ENCODE measurements at regions not wholly inside any gene's neighbourhood (a gene's known extent, or its start where the extent isn't known, plus 50 kb on each side); places are given as distances from the start of the nearest gene placed in this dataset.

GRCh38 chr13:99895444-99896368, 75.9 kb downstream of the ZIC5 start:
- Mint-ChIP-seq H3K27ac (no peak overlapping the region), H3K27me3 (ENCODE audit: low read depth in 3 of 3) (peaks cover 55 to 79% (median 66%) of the 10 kb centered on the region in 3 donors), H3K4me1 (peaks cover 16% of the 10 kb centered on the region), H3K4me3 (peak overlapping the region; percentile 61 to 91), H3K36me3 (no peaks in the 10 kb centered on the region), H3K9me3 (peaks cover 0 to 9% (median 4%) of the 10 kb centered on the region in 7 donors)
- Histone ChIP-seq H3K27ac (ENCODE audit: low read depth in 1 of 2, low read length in 2 of 2) (no peak overlapping the region), H4K20me1 (ENCODE audit: insufficient read depth, low read length) (no peaks in the 10 kb centered on the region), H3K4me3 (replicated peaks in 1 of 3; ENCODE audit: low read depth in 2 of 3, low read length in 3 of 3) (peak overlapping the region in 2 of 3 experiments; percentile 1 to 64), H3K27me3 (ENCODE audit: control insufficient read depth in 2 of 2, insufficient read depth in 2 of 2, low read length in 2 of 2) (peaks cover 37 to 73% of the 10 kb centered on the region in 2 donors), H3K79me2 (ENCODE audit: insufficient read depth, low read length) (no peaks in the 10 kb centered on the region), H3K36me3 (replicated peaks in 1 of 2; ENCODE audit: control insufficient read depth in 1 of 2, insufficient read depth in 2 of 2, low read length in 2 of 2) (no peaks in the 10 kb centered on the region), H3K9ac (ENCODE audit: insufficient read depth, low read length, poor library complexity, severe bottlenecking) (no peak overlapping the region), H3K4me2 (replicated peaks; ENCODE audit: extremely low read depth, low read length, poor library complexity, severe bottlenecking) (peak overlapping the region; percentile 75), H3K4me1 (ENCODE audit: control insufficient read depth in 1 of 2, insufficient read depth in 2 of 2, low read length in 2 of 2) (peaks cover 10 to 11% of the 10 kb centered on the region in 2 donors), H2AFZ (ENCODE audit: insufficient read depth, low read depth, low read length, poor library complexity, severe bottlenecking) (peak overlapping the region; percentile 35), H3K9me3 (replicated peaks in 1 of 2; ENCODE audit: control insufficient read depth in 1 of 2, insufficient read depth in 1 of 2, low read length in 2 of 2) (peaks cover 0 to 5% of the 10 kb centered on the region in 2 donors)
- intact Hi-C loops (cut with micrococcal nuclease) = no loop called here
- WGBS (ENCODE audit: insufficient coverage) = 3% methylated on average over 99 of the region's 100 CpGs
- TF ChIP-seq CTCF (IDR thresholded peaks at IDR 0.05) = no peak
- no peak for DNase-seq

GRCh38 chr13:99894840-99895443, 76.6 kb downstream of the ZIC5 start:
- TF ChIP-seq CTCF (IDR thresholded peaks at IDR 0.05) = no peak
- Mint-ChIP-seq H3K4me1 (peaks cover 16% of the 10 kb centered on the region), H3K4me3 (peak overlapping the region; percentile 61 to 91), H3K36me3 (no peaks in the 10 kb centered on the region), H3K9me3 (peaks cover 0 to 9% (median 4%) of the 10 kb centered on the region in 7 donors), H3K27me3 (ENCODE audit: low read depth in 3 of 3) (peaks cover 57 to 73% (median 64%) of the 10 kb centered on the region in 3 donors), H3K27ac (peak overlapping the region in 1 of 7 donors; percentile 1)
- Histone ChIP-seq H3K4me3 (replicated peaks in 1 of 3; ENCODE audit: low read depth in 2 of 3, low read length in 3 of 3) (peak overlapping the region; percentile 1 to 64 (median 8)), H3K9me3 (replicated peaks in 1 of 2; ENCODE audit: control insufficient read depth in 1 of 2, insufficient read depth in 1 of 2, low read length in 2 of 2) (peaks cover 0 to 5% of the 10 kb centered on the region in 2 donors), H3K4me2 (replicated peaks; ENCODE audit: extremely low read depth, low read length, poor library complexity, severe bottlenecking) (peak overlapping the region; percentile 75), H2AFZ (ENCODE audit: insufficient read depth, low read depth, low read length, poor library complexity, severe bottlenecking) (peak overlapping the region; percentile 35), H3K79me2 (ENCODE audit: insufficient read depth, low read length) (no peaks in the 10 kb centered on the region), H4K20me1 (ENCODE audit: insufficient read depth, low read length) (no peaks in the 10 kb centered on the region), H3K27ac (ENCODE audit: low read depth in 1 of 2, low read length in 2 of 2) (no peak overlapping the region), H3K4me1 (ENCODE audit: control insufficient read depth in 1 of 2, insufficient read depth in 2 of 2, low read length in 2 of 2) (peaks cover 10 to 11% of the 10 kb centered on the region in 2 donors), H3K36me3 (replicated peaks in 1 of 2; ENCODE audit: control insufficient read depth in 1 of 2, insufficient read depth in 2 of 2, low read length in 2 of 2) (no peaks in the 10 kb centered on the region), H3K9ac (ENCODE audit: insufficient read depth, low read length, poor library complexity, severe bottlenecking) (no peak overlapping the region), H3K27me3 (ENCODE audit: control insufficient read depth in 2 of 2, insufficient read depth in 2 of 2, low read length in 2 of 2) (peaks cover 37 to 73% of the 10 kb centered on the region in 2 donors)
- WGBS (ENCODE audit: insufficient coverage) = 2% methylated on average over 21 of the region's 33 CpGs
- intact Hi-C loops (cut with micrococcal nuclease) = no loop called here
- no peak for DNase-seq
